ENCODE measurements at regions not wholly inside any gene's neighbourhood (a gene's known extent, or its start where the extent isn't known, plus 50 kb on each side); places are given as distances from the start of the nearest gene placed in this dataset.
"Not testable (repeated sequence)": the region's sequence is repeated elsewhere in the genome, so short reads cannot be mapped to it uniquely, and the experiment has no call there.

- no peak for DNase-seq (ENCODE audit: extremely low read depth in 1 of 2, low read depth in 1 of 2)
Observed at GRCh38 chr6:22153384-22154158, 143.3 kb downstream of the PRL start.

GRCh38 chr6:22155551-22155950 lies 141.3 kb downstream of the PRL start:
- DNase-seq (ENCODE audit: extremely low read depth in 1 of 2, low read depth in 1 of 2): no peak

GRCh38 chr6:22157233-22157632 lies 139.6 kb downstream of the PRL start:
- no peak for DNase-seq (ENCODE audit: extremely low read depth in 1 of 2, low read depth in 1 of 2)

GRCh38 chr6:22164236-22164635 lies 132.6 kb downstream of the PRL start:
- DNase-seq (ENCODE audit: extremely low read depth in 1 of 2, low read depth in 1 of 2): no peak

GRCh38 chr6:22171006-22171405 lies 125.8 kb downstream of the PRL start:
- not testable (repeated sequence) for DNase-seq (ENCODE audit: extremely low read depth in 1 of 2, low read depth in 1 of 2)

GRCh38 chr6:22171885-22172284 lies 125.0 kb downstream of the PRL start:
- DNase-seq (ENCODE audit: extremely low read depth in 1 of 2, low read depth in 1 of 2): not testable (repeated sequence)

GRCh38 chr6:22173311-22173710 lies 123.5 kb downstream of the PRL start:
- DNase-seq (ENCODE audit: extremely low read depth in 1 of 2, low read depth in 1 of 2): no peak

GRCh38 chr6:22180250-22180649 lies 116.6 kb downstream of the PRL start:
- not testable (repeated sequence) for DNase-seq (ENCODE audit: extremely low read depth in 1 of 2, low read depth in 1 of 2)

GRCh38 chr6:22184371-22184770 lies 112.5 kb downstream of the PRL start:
- DNase-seq (ENCODE audit: extremely low read depth in 1 of 2, low read depth in 1 of 2): no peak

- no peak for DNase-seq (ENCODE audit: extremely low read depth in 1 of 2, low read depth in 1 of 2)
Observed at GRCh38 chr6:22189946-22190345, 106.9 kb downstream of the PRL start.

GRCh38 chr6:22194188-22194921 lies 102.5 kb downstream of the PRL start:
- no peak for DNase-seq (ENCODE audit: extremely low read depth in 1 of 2, low read depth in 1 of 2)

- no peak for DNase-seq (ENCODE audit: extremely low read depth in 1 of 2, low read depth in 1 of 2)
Observed at GRCh38 chr6:22199771-22200170, 97.1 kb downstream of the PRL start.

- DNase-seq (ENCODE audit: extremely low read depth in 1 of 2, low read depth in 1 of 2): no peak
Observed at GRCh38 chr6:22204153-22204552, 92.7 kb downstream of the PRL start.

- DNase-seq (ENCODE audit: extremely low read depth in 1 of 2, low read depth in 1 of 2): no peak
Observed at GRCh38 chr6:22205266-22205665, 91.6 kb downstream of the PRL start.

GRCh38 chr6:22206106-22206505 lies 90.7 kb downstream of the PRL start:
- no peak for DNase-seq (ENCODE audit: extremely low read depth in 1 of 2, low read depth in 1 of 2)

GRCh38 chr6:22208026-22208425 lies 88.8 kb downstream of the PRL start:
- DNase-seq (ENCODE audit: extremely low read depth in 1 of 2, low read depth in 1 of 2): no peak

- DNase-seq (ENCODE audit: extremely low read depth in 1 of 2, low read depth in 1 of 2): no peak
Observed at GRCh38 chr6:22214314-22214713, 82.5 kb downstream of the PRL start.

GRCh38 chr6:22215474-22215873 lies 81.4 kb downstream of the PRL start:
- DNase-seq (ENCODE audit: extremely low read depth in 1 of 2, low read depth in 1 of 2): not testable (repeated sequence)

GRCh38 chr6:22218410-22218809 lies 78.4 kb downstream of the PRL start:
- DNase-seq (ENCODE audit: extremely low read depth in 1 of 2, low read depth in 1 of 2): no peak

- no peak for DNase-seq (ENCODE audit: extremely low read depth in 1 of 2, low read depth in 1 of 2)
Observed at GRCh38 chr6:22219925-22220324, 76.9 kb downstream of the PRL start.

GRCh38 chr6:22221211-22221610 lies 75.6 kb downstream of the PRL start:
- no peak for DNase-seq (ENCODE audit: extremely low read depth in 1 of 2, low read depth in 1 of 2)

- DNase-seq (ENCODE audit: extremely low read depth in 1 of 2, low read depth in 1 of 2): no peak
Observed at GRCh38 chr6:22221630-22222029, 75.2 kb downstream of the PRL start.

Data from stimulated activated CD8-positive, alpha-beta memory T cell treated with anti-CD3 and anti-CD28 coated beads, Interleukin-7, amount 100 ng/mL, for 48 hours (primary cell).